Neuronal stem cell (in vitro differentiated cells): ENCODE measurements at regions not wholly inside any gene's neighbourhood (a gene's known extent, or its start where the extent isn't known, plus 50 kb on each side); places are given as distances from the start of the nearest gene placed in this dataset.
"Not testable (repeated sequence)": the region's sequence is repeated elsewhere in the genome, so short reads cannot be mapped to it uniquely, and the experiment has no call there.

Experiments used
- DNase-seq: peaks from one replicate; pipeline ENCODE4 v3.0.0-alpha.2; 2013; ENCODE audit warnings: low spot score
- H2AFZ ChIP-seq: one replicate; pipeline ENCODE4 v1.6.1; 2013; ENCODE audit warnings: mild to moderate bottlenecking, low read length, inconsistent platforms
- H2AK5ac ChIP-seq: 2 replicates; pipeline ENCODE4 v1.6.1; 2013; ENCODE audit warnings: low read depth, mild to moderate bottlenecking, inconsistent platforms, low read length, moderate library complexity, mixed read lengths
- H2BK120ac ChIP-seq: 2 replicates; pipeline ENCODE4 v1.6.1; 2013; ENCODE audit warnings: low read depth, mild to moderate bottlenecking, inconsistent platforms, low read length, moderate library complexity, mixed read lengths
- H2BK12ac ChIP-seq: one replicate; pipeline ENCODE4 v1.6.1; 2013; ENCODE audit warnings: low read length, inconsistent platforms
- H2BK15ac ChIP-seq: 2 replicates; pipeline ENCODE4 v1.6.1; 2013; ENCODE audit warnings: mild to moderate bottlenecking, low read length, inconsistent platforms, mixed read lengths
- H2BK5ac ChIP-seq: one replicate; pipeline ENCODE4 v1.6.1; 2013; ENCODE audit warnings: inconsistent platforms, mild to moderate bottlenecking, low read length, moderate library complexity
- H3K14ac ChIP-seq: one replicate; pipeline ENCODE4 v1.6.1; 2013; ENCODE audit warnings: low read length, inconsistent platforms
- H3K18ac ChIP-seq: 2 replicates; pipeline ENCODE4 v1.6.1; 2013; ENCODE audit warnings: low read length, inconsistent platforms
- H3K23ac ChIP-seq: 2 replicates; pipeline ENCODE4 v1.6.1; 2013; ENCODE audit warnings: low read depth, mild to moderate bottlenecking, mixed read lengths, low read length, inconsistent platforms; ENCODE audit not compliant: poor library complexity
- H3K27ac ChIP-seq: replicated peaks from 3 replicates; pipeline ENCODE4 v1.5.1; 2013; ENCODE audit warnings: low read length, inconsistent platforms
- H3K27me3 ChIP-seq, 3 experiments: 2 replicates each; pipeline ENCODE4 v1.6.1; 2013; ENCODE audit warnings: low read length in 3 of 3, mild to moderate bottlenecking in 2 of 3, inconsistent platforms in 1 of 3, low read depth in 1 of 3, mixed read lengths in 1 of 3, moderate library complexity in 1 of 3; ENCODE audit not compliant: control insufficient read depth in 3 of 3, insufficient read depth in 3 of 3
- H3K36me3 ChIP-seq, 2 donors: replicated peaks in 1 of 2; 2 replicates each; pipeline ENCODE4 v1.6.1; 2013; ENCODE audit warnings: low read length in 2 of 2; ENCODE audit not compliant: control insufficient read depth in 2 of 2, insufficient read depth in 2 of 2
- H3K4ac ChIP-seq: 2 replicates; pipeline ENCODE4 v1.6.1; 2013; ENCODE audit warnings: inconsistent platforms, mild to moderate bottlenecking, low read length, moderate library complexity
- H3K4me1 ChIP-seq, 2 donors: 1 replicate in 1 of 2; 2 replicates in 1 of 2; pipeline ENCODE4 v1.6.1; 2013; ENCODE audit warnings: low read length in 2 of 2, low read depth in 1 of 2; ENCODE audit not compliant: control insufficient read depth in 2 of 2, insufficient read depth in 1 of 2
- H3K4me2 ChIP-seq: one replicate; pipeline ENCODE4 v1.6.1; 2013; ENCODE audit warnings: mild to moderate bottlenecking, low read length, inconsistent platforms; ENCODE audit not compliant: insufficient read depth, poor library complexity, severe bottlenecking
- H3K4me3 ChIP-seq, 2 donors: 2 replicates each; pipeline ENCODE4 v1.5.1; 2013; ENCODE audit warnings: low read length in 2 of 2, mild to moderate bottlenecking in 2 of 2, inconsistent platforms in 1 of 2, moderate library complexity in 1 of 2
- H3K79me1 ChIP-seq: one replicate; pipeline ENCODE4 v1.6.1; 2013; ENCODE audit warnings: low read depth, mild to moderate bottlenecking, inconsistent platforms, low read length, moderate library complexity
- H3K9ac ChIP-seq: one replicate; pipeline ENCODE4 v1.6.1; 2013; ENCODE audit warnings: mild to moderate bottlenecking, low read depth, low read length, inconsistent platforms; ENCODE audit not compliant: poor library complexity
- H3K9me3 ChIP-seq, 2 donors: replicated peaks in 1 of 2; 2 replicates each; pipeline versions ENCODE3 to v1.6.1; 2013; ENCODE audit warnings: low read length in 2 of 2, mild to moderate bottlenecking in 2 of 2, inconsistent platforms in 1 of 2, low read depth in 1 of 2, mixed read lengths in 1 of 2, moderate library complexity in 1 of 2; ENCODE audit not compliant: control insufficient read depth in 2 of 2, insufficient read depth in 1 of 2
- H4K8ac ChIP-seq: one replicate; pipeline ENCODE4 v1.6.1; 2013; ENCODE audit warnings: low read depth, mild to moderate bottlenecking, inconsistent platforms, low read length, moderate library complexity
- H4K91ac ChIP-seq: one replicate; pipeline ENCODE4 v1.6.1; 2013; ENCODE audit warnings: low read length, low read depth, mild to moderate bottlenecking, inconsistent platforms; ENCODE audit not compliant: poor library complexity
- WGBS, 2 donors: extraction: QIAGEN DNeasy Blood & Tissue Kit; methylation state at CpG; one replicate each; pipeline ENCODE4 v1.1.7; 2013; ENCODE audit warnings: missing lambda C conversion rate in 2 of 2, mixed read lengths in 1 of 2; ENCODE audit not compliant: insufficient read length in 2 of 2, insufficient replicate concordance in 1 of 2; ENCODE audit errors: extremely low coverage in 2 of 2; 5-methylcytosine and 5-hydroxymethylcytosine counted together

DNA sequence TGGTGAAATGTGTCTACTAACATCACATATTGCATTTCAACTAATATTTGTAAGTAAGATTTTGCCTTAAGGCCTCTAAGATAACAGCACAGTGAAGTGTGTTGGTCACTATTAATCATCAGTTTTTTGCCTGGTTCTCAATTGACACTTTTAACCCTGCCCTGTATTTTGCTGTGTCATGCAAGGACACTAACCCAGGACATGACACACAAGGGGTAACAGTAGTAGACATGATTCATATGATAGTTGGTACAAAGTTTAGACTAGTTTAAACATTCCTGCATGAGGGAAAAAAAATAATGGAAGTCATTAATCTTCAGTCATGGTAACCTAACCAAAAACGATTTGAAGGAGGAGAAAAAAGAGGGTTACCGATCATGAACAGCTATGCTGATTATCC lies 207.0 kb downstream of the DEPDC1B start:
- Histone ChIP-seq H3K18ac (no peak overlapping the region), H3K79me1 (no peaks in the 10 kb centered on the region), H2AFZ (no peak overlapping the region), H3K4me2 (no peak overlapping the region), H2BK120ac (no peak overlapping the region), H3K36me3 (no peaks in the 10 kb centered on the region), H3K9me3 (no peaks in the 10 kb centered on the region), H3K27ac (no peak overlapping the region), H2BK15ac (no peak overlapping the region), H4K91ac (no peak overlapping the region), H3K14ac (no peak overlapping the region), H4K8ac (no peak overlapping the region), H3K4me3 (no peak overlapping the region), H3K9ac (no peak overlapping the region), H3K4me1 (peaks cover 0 to 6% of the 10 kb centered on the region in 2 donors), H3K27me3 (no peaks in the 10 kb centered on the region), H3K4ac (no peak overlapping the region), H2BK5ac (no peak overlapping the region), H3K23ac (no peak overlapping the region), H2BK12ac (no peak overlapping the region), H2AK5ac (no peak overlapping the region)
- no CpG with 5 or more reads among the region's 2 CpGs for WGBS, 2 donors
- DNase-seq = no peak

DNA sequence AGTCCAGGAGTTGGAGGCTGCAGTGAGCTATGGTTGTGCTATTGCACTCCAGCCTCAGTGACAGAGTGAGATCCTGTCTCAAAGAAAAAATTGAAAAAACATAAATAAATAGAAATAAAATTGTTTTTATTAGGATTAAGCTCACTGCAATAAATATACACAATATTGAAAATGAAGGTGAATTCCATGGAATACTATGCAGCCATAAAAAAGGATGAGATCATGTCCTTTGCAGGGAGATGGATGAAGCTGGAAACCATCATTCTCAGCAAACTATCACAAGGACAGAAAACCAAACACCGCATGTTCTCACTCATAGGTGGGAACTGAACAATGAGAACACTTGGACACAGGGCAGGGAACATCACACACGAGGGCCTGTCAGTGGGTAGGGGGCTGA lies 207.6 kb downstream of the DEPDC1B start:
- H2AK5ac ChIP-seq, H3K4me3 ChIP-seq, H3K14ac ChIP-seq, H3K9me3 ChIP-seq, H3K27me3 ChIP-seq, H3K23ac ChIP-seq, H3K36me3 ChIP-seq, H3K79me1 ChIP-seq, H3K4ac ChIP-seq, H3K18ac ChIP-seq, H3K9ac ChIP-seq, H3K4me1 ChIP-seq, H4K91ac ChIP-seq, H2BK120ac ChIP-seq, H3K27ac ChIP-seq, DNase-seq, H2BK5ac ChIP-seq, H3K4me2 ChIP-seq, H2BK12ac ChIP-seq, H2AFZ ChIP-seq, H2BK15ac ChIP-seq, H4K8ac ChIP-seq: not testable (repeated sequence)
- WGBS, 2 donors = no CpG with 5 or more reads among the region's 2 CpGs

DNA sequence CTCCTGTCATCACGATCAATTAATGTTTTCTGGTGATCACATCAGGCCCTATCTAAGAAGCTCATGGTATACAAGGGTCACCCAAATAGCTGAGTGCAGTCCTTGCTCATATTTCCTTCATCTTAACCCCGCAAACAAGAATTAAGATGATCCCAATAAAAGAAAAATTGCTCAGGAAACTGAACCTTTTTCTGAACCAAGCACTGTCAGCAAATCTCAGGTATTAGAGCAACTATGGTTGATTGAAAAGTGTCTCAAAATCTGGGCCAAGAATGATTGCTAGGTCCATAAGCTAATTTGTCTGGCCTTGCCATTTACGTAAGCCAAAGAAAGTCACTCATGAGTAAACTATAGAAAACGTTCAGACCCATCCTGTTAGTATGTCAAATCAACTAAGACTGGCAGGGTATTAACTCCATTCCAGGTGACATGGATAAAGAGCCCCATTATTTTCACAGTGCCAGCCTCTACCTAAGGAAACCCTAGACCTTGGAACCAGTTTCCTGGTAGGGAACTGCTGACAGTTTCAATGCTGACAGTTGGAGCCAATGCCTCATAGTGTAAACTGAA lies 209.3 kb downstream of the DEPDC1B start:
- DNase-seq = no peak
- no CpG with 5 or more reads among the region's 4 CpGs for WGBS, 2 donors
- H3K4me2 ChIP-seq = no peak overlapping the region

DNA sequence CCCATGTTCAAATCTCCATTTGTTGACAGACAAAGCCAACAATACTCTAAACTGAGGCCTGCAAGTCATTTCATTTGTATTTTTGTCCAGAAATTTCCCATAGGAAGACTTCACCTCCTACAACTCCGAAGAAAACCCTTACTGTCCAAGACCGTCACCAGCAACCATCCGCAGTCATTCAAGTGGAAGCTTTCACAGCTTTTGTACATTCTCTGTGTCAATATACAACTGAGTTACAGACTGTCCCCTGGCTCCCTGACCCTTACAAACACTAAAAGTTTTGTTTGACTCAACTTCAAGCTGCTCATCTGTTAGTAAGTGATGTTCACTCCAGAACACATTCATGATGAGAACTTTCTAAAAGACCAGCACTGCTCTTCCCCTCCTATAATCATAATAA lies 210.1 kb downstream of the DEPDC1B start:
- Histone ChIP-seq H2BK12ac (no peak overlapping the region), H2AK5ac (no peak overlapping the region), H3K27ac (no peak overlapping the region), H3K36me3 (no peaks in the 10 kb centered on the region), H3K4me3 (no peak overlapping the region), H3K4me1 (peaks cover 0 to 6% of the 10 kb centered on the region in 2 donors), H3K4ac (no peak overlapping the region), H3K23ac (no peak overlapping the region), H2BK15ac (no peak overlapping the region), H4K8ac (no peak overlapping the region), H3K27me3 (no peaks in the 10 kb centered on the region), H2BK120ac (no peak overlapping the region), H4K91ac (no peak overlapping the region), H3K14ac (no peak overlapping the region), H2AFZ (no peak overlapping the region), H3K9me3 (no peaks in the 10 kb centered on the region), H3K79me1 (no peaks in the 10 kb centered on the region), H3K9ac (no peak overlapping the region), H2BK5ac (no peak overlapping the region), H3K4me2 (no peak overlapping the region), H3K18ac (no peak overlapping the region)
- DNase-seq = no peak
- no CpG with 5 or more reads among the region's 3 CpGs for WGBS, 2 donors

More for the DNA sequence above, 209.3 kb downstream of the DEPDC1B start:
- Histone ChIP-seq H3K4ac (no peak overlapping the region), H3K9ac (no peak overlapping the region), H3K4me1 (peaks cover 0 to 6% of the 10 kb centered on the region in 2 donors), H3K27me3 (no peaks in the 10 kb centered on the region), H4K91ac (no peak overlapping the region), H3K4me3 (no peak overlapping the region), H3K23ac (no peak overlapping the region), H3K36me3 (no peaks in the 10 kb centered on the region), H3K18ac (no peak overlapping the region), H3K14ac (no peak overlapping the region), H3K79me1 (no peaks in the 10 kb centered on the region), H2BK5ac (no peak overlapping the region), H2BK12ac (no peak overlapping the region), H2AK5ac (no peak overlapping the region), H4K8ac (no peak overlapping the region), H3K27ac (no peak overlapping the region), H2AFZ (no peak overlapping the region), H2BK120ac (no peak overlapping the region), H2BK15ac (no peak overlapping the region), H3K9me3 (no peaks in the 10 kb centered on the region)
